Forelimb muscle (tissue), 1 donor: ENCODE measurements at regions not wholly inside any gene's neighbourhood (a gene's known extent, or its start where the extent isn't known, plus 50 kb on each side); places are given as distances from the start of the nearest gene placed in this dataset.
A peak's percentile ranks its signal among the peaks of the same experiment; 100 is the strongest.
"Not testable (repeated sequence)": the region's sequence is repeated elsewhere in the genome, so short reads cannot be mapped to it uniquely, and the experiment has no call there.

Experiments
- DNase-seq: peaks from one replicate; pipeline ENCODE4 v3.0.0-alpha.2; 2013; ENCODE audit warnings: low read depth

- no peak for DNase-seq
Observed at GRCh38 chr15:96123630-96124187, 206.8 kb upstream of the NR2F2 start.

GRCh38 chr15:96124436-96124835, 206.1 kb upstream of the NR2F2 start:
- no peak for DNase-seq

- DNase-seq: no peak
Observed at GRCh38 chr15:96125721-96126415, 204.6 kb upstream of the NR2F2 start.

GRCh38 chr15:96126859-96127258, 203.6 kb upstream of the NR2F2 start:
- DNase-seq: no peak

GRCh38 chr15:96130734-96131133, 199.8 kb upstream of the NR2F2 start:
- no peak for DNase-seq

- no peak for DNase-seq
Observed at GRCh38 chr15:96132126-96132525, 198.4 kb upstream of the NR2F2 start.

- DNase-seq: no peak
Observed at GRCh38 chr15:96135166-96136093, 195.1 kb upstream of the NR2F2 start.

- no peak for DNase-seq
Observed at GRCh38 chr15:96138985-96139384, 191.5 kb upstream of the NR2F2 start.

- DNase-seq: no peak
Observed at GRCh38 chr15:96142498-96142897, 188.0 kb upstream of the NR2F2 start.

GRCh38 chr15:96144734-96145133, 185.8 kb upstream of the NR2F2 start:
- no peak for DNase-seq

- no peak for DNase-seq
Observed at GRCh38 chr15:96146726-96147125, 183.8 kb upstream of the NR2F2 start.

GRCh38 chr15:96147267-96147666, 183.2 kb upstream of the NR2F2 start:
- no peak for DNase-seq

- DNase-seq: no peak
Observed at GRCh38 chr15:96150254-96150653, 180.2 kb upstream of the NR2F2 start.

GRCh38 chr15:96151749-96152148, 178.8 kb upstream of the NR2F2 start:
- DNase-seq: not testable (repeated sequence)

- DNase-seq: no peak
Observed at GRCh38 chr15:96153929-96154328, 176.6 kb upstream of the NR2F2 start.

GRCh38 chr15:96158938-96159337, 171.6 kb upstream of the NR2F2 start:
- DNase-seq: peak; percentile 59

GRCh38 chr15:96160269-96160668, 170.2 kb upstream of the NR2F2 start:
- peak; percentile 63 for DNase-seq

GRCh38 chr15:96160800-96161199, 169.7 kb upstream of the NR2F2 start:
- no peak for DNase-seq

- DNase-seq: no peak
Observed at GRCh38 chr15:96162322-96162721, 168.2 kb upstream of the NR2F2 start.

- no peak for DNase-seq
Observed at GRCh38 chr15:96165081-96165480, 165.4 kb upstream of the NR2F2 start.

- DNase-seq: no peak
Observed at GRCh38 chr15:96165775-96166174, 164.7 kb upstream of the NR2F2 start.
